SH-SY5Y (cell line): ENCODE measurements at regions not wholly inside any gene's neighbourhood (a gene's known extent, or its start where the extent isn't known, plus 50 kb on each side); places are given as distances from the start of the nearest gene placed in this dataset.

Experiments used
- GATA2 ChIP-seq: IDR thresholded peaks from 2 replicates; pipeline ENCODE4 v1.6.1; 2011; ENCODE audit warnings: mild to moderate bottlenecking, low read depth, low read length
- GATA3 ChIP-seq: IDR thresholded peaks from 2 replicates; pipeline ENCODE4 v1.6.1; 2011; ENCODE audit warnings: low read depth, mild to moderate bottlenecking, low read length, moderate library complexity

DNA sequence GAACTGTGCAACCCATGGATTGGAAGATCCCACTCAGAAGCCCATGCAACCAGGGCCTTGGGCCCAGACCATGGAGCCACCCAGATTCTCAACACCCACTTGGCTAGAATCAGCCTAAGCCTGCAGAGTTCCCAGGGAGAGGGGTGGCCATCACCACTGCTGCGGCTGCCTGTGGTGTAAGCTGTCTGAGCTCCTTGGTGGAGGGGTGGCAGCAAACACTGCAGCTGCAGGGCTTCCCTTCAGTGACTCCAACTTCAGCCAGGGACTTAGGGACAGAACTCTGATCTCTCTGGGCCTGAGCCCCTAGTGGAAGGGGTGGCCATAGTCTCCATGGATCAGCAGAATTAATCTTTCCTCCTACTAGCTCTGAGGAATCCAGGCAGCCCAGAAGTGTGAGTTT, 72.5 kb downstream of the RAD51AP2 start:
- TF ChIP-seq GATA2 (no peak), GATA3 (no peak)
